HepG2 (cell line): ENCODE measurements at regions not wholly inside any gene's neighbourhood (a gene's known extent, or its start where the extent isn't known, plus 50 kb on each side); places are given as distances from the start of the nearest gene placed in this dataset.

ENCODE experiments used
- ATAC-seq: fragments of 200-7000 bp; cut with Tn5 transposase; 3 replicates; pipeline ENCODE4 v1.9.1; 2020; ENCODE audit warnings: mild to moderate bottlenecking, moderate library complexity
- BruUV-seq: library from RNA; stranded (reverse); fragments of 400-500 nt; replicated peaks from 2 replicates; lab custom pipeline; 2021; lab: Mats Ljungman, UMichigan
- CTCF ChIA-PET: fragments of 300-600 bp; formaldehyde crosslinking; extraction: SDS; loops from one replicate; lab custom pipeline; 2021; ENCODE audit warnings: low total read pairs, inconsistent platforms, low intra/inter-chr PET ratio; lab: Yijun Ruan, JAX
- POLR2A ChIA-PET: fragments of 350-600 bp; sonication (Branson Sonifier 250); formaldehyde crosslinking; loops from one replicate; lab custom pipeline; 2020; ENCODE audit warnings: antibody characterized with exemption, inconsistent platforms; lab: Yijun Ruan, JAX
- DNase-seq: peaks from one replicate; pipeline ENCODE4 v3.0.0-alpha.2; 2015; ENCODE audit warnings: low spot score
- FAIRE-seq: peaks from 3 replicates; lab custom pipeline; 2011; peaks lifted over from hg19 to GRCh38; lab: Jason Lieb, UNC
- H2AFZ ChIP-seq: one replicate; pipeline ENCODE4 v1.6.1; 2011; ENCODE audit warnings: low read length, inconsistent platforms
- H3K27ac ChIP-seq: fragments of 300-600 bp; 3 replicates; pipeline ENCODE4 v1.8.0; 2011; ENCODE audit warnings: mixed run types, mild to moderate bottlenecking, mixed read lengths, low read length, inconsistent platforms; ENCODE audit not compliant: insufficient read depth; ENCODE audit errors: extremely low read length
- H3K27me3 ChIP-seq, 2 experiments: fragments of 200-600 bp in 1 of 2; 2 replicates in 1 of 2; 3 replicates in 1 of 2; pipeline versions ENCODE4 v1.6.0 to v1.8.0; 2011; ENCODE audit warnings: low read length in 2 of 2, mild to moderate bottlenecking in 2 of 2, moderate library complexity in 2 of 2, inconsistent platforms in 1 of 2; ENCODE audit not compliant: insufficient read depth in 2 of 2, control insufficient read depth in 1 of 2
- H3K36me3 ChIP-seq, 2 experiments: fragments of 200-600 bp in 1 of 2; replicated peaks in 1 of 2; 2 replicates in 1 of 2; 3 replicates in 1 of 2; pipeline versions ENCODE4 v1.5.1 to v1.8.0; 2011; ENCODE audit warnings: low read length in 2 of 2, inconsistent platforms in 1 of 2; ENCODE audit not compliant: insufficient read depth in 2 of 2, control insufficient read depth in 1 of 2
- H3K4me1 ChIP-seq: 2 replicates; pipeline ENCODE4 v1.5.1; 2012; ENCODE audit warnings: low read length, inconsistent platforms; ENCODE audit not compliant: insufficient read depth
- H3K4me2 ChIP-seq: 2 replicates; pipeline ENCODE4 v1.6.0; 2011; ENCODE audit warnings: low read depth, low read length, inconsistent platforms
- H3K4me3 ChIP-seq, 3 experiments: fragments of 200-600 bp in 1 of 3; sonication (generic), shearing (Covaris generic) in 1 of 3; replicated peaks in 1 of 3; 2 replicates each; pipeline ENCODE4 v1.5.1; 2011 to 2016; ENCODE audit warnings: low read length in 3 of 3, inconsistent platforms in 2 of 3, low read depth in 2 of 3, mild to moderate bottlenecking in 2 of 3, control low read depth in 1 of 3, mixed read lengths in 1 of 3; ENCODE audit not compliant: insufficient read depth in 1 of 3
- H3K79me2 ChIP-seq: one replicate; pipeline ENCODE4 v1.6.1; 2011; ENCODE audit warnings: low read length, inconsistent platforms; ENCODE audit not compliant: insufficient read depth
- H3K9ac ChIP-seq: 2 replicates; pipeline ENCODE4 v1.6.0; 2011; ENCODE audit warnings: mild to moderate bottlenecking, low read depth, low read length, inconsistent platforms; ENCODE audit not compliant: insufficient read depth
- H3K9me3 ChIP-seq: 2 replicates; pipeline ENCODE4 v1.5.1; 2012; ENCODE audit warnings: mild to moderate bottlenecking, low read length
- H4K20me1 ChIP-seq: 2 replicates; pipeline ENCODE4 v1.6.0; 2011; ENCODE audit warnings: inconsistent platforms, mild to moderate bottlenecking, low read length, moderate library complexity; ENCODE audit not compliant: insufficient read depth
- CC2D1A ChIP-seq: sonication (generic); formaldehyde crosslinking; IDR thresholded peaks from 2 replicates; pipeline ENCODE4 v1.8.1; 2023; ENCODE audit warnings: mild to moderate bottlenecking, missing genetic modification reagents
- GTF3A ChIP-seq: sonication (generic); formaldehyde crosslinking; conservative IDR thresholded peaks from 2 replicates; pipeline ENCODE4 v1.4.0; 2020; ENCODE audit warnings: mild to moderate bottlenecking, missing genetic modification reagents
- PHB2 ChIP-seq: fragments of 450-650 bp; IDR thresholded peaks from 2 replicates; pipeline ENCODE4 v1.6.1; 2018; ENCODE audit not compliant: partially characterized antibody
- ZNF33A ChIP-seq: sonication (generic); formaldehyde crosslinking; IDR thresholded peaks from 2 replicates; pipeline ENCODE4 v1.5.1; 2020; ENCODE audit warnings: missing genetic modification reagents, mild to moderate bottlenecking, moderate library complexity, borderline replicate concordance
- ZSCAN21 ChIP-seq: sonication (generic); formaldehyde crosslinking; IDR thresholded peaks from 2 replicates; pipeline ENCODE4 v1.8.0; 2022; ENCODE audit warnings: mild to moderate bottlenecking, missing genetic modification reagents, moderate library complexity, borderline replicate concordance
- WGBS: methylation state at CpG from one replicate; pipeline ENCODE4 v1.1.6; 2017; ENCODE audit warnings: low lambda C conversion rate; 5-methylcytosine and 5-hydroxymethylcytosine counted together
- in situ Hi-C: cut with HindIII; loops from 2 replicates; pipeline ENCODE4 v1.10.0; 2017; ENCODE audit warnings: low pct_unique_long_range_greater_than_20kb; ENCODE audit not compliant: extremely low pct_ligation_motif_present
- intact Hi-C: fragments of 100-400 bp; cut with micrococcal nuclease; formaldehyde crosslinking; loops from one replicate; pipeline ENCODE4 v1.10.0; 2022; ENCODE audit not compliant: unreplicated experiment
- TF ChIP-seq, protein P1 (sequence below): sonication (generic); formaldehyde crosslinking; IDR thresholded peaks from 2 replicates; pipeline ENCODE4 v1.5.0; 2020; ENCODE audit warnings: mild to moderate bottlenecking, missing genetic modification reagents, moderate library complexity
- TF ChIP-seq, protein P2 (sequence below): IDR thresholded peaks from 2 replicates; pipeline ENCODE4 v1.6.1; 2012; ENCODE audit warnings: inconsistent platforms
- TF ChIP-seq, protein P3 (sequence below): conservative IDR thresholded peaks from 2 replicates; pipeline ENCODE4 v1.6.1; 2018; ENCODE audit warnings: missing genetic modification reagents

DNA sequence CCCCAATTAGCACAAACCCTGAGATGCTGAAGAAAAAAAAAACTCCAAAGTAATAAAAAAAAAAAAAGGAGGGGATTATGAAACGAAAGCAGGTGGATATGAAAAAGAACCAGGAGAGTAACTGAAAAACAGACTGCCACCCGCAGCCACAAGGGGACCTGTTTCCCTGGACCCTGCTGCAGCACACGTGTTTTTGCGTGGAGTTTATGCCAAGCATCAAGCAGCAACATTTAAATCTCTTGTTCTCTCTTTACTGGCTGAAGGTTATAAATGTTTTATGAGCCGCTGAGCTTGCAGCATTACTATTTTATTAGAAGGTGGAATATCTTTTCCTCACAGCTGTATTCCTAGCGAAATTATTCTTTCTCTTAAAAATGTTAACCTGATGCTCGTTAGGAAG lies 131.6 kb upstream of the OLIG3 start:
- Histone ChIP-seq H3K4me2 (peak overlapping the region; percentile 56), H2AFZ (no peak overlapping the region), H3K4me1 (no peaks in the 10 kb centered on the region), H4K20me1 (no peaks in the 10 kb centered on the region), H3K79me2 (no peaks in the 10 kb centered on the region), H3K9me3 (no peaks in the 10 kb centered on the region), H3K36me3 (no peaks in the 10 kb centered on the region), H3K4me3 (peak overlapping the region in 1 of 3 experiments; percentile 33; a peak in 2 of 6 replicates), H3K9ac (no peak overlapping the region), H3K27ac (no peak overlapping the region)
- WGBS, result 18% methylated on average over 7 of the region's 7 CpGs
- BruUV-seq, result no TSS peak
- CTCF ChIA-PET, result no interaction called here
- POLR2A ChIA-PET, result no interaction called here
- peak; percentile 86 for FAIRE-seq
- no peak for DNase-seq
- in situ Hi-C loops, result loop anchor here (25.0 kb wide), 1 partner anchor 664 kb away; no protein-coding TSS in a partner anchor
- intact Hi-C loops, result no loop called here
- TF ChIP-seq, protein P1, sequence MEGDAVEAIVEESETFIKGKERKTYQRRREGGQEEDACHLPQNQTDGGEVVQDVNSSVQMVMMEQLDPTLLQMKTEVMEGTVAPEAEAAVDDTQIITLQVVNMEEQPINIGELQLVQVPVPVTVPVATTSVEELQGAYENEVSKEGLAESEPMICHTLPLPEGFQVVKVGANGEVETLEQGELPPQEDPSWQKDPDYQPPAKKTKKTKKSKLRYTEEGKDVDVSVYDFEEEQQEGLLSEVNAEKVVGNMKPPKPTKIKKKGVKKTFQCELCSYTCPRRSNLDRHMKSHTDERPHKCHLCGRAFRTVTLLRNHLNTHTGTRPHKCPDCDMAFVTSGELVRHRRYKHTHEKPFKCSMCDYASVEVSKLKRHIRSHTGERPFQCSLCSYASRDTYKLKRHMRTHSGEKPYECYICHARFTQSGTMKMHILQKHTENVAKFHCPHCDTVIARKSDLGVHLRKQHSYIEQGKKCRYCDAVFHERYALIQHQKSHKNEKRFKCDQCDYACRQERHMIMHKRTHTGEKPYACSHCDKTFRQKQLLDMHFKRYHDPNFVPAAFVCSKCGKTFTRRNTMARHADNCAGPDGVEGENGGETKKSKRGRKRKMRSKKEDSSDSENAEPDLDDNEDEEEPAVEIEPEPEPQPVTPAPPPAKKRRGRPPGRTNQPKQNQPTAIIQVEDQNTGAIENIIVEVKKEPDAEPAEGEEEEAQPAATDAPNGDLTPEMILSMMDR (CRISPR knock-in tag), result 0 out of 2 replicates have a peak, but pooled peaks have one; percentile 24
- TF ChIP-seq CC2D1A (CRISPR knock-in tag) (no peak), ZSCAN21 (CRISPR knock-in tag) (no peak), PHB2 (no peak)
- TF ChIP-seq, protein P2, sequence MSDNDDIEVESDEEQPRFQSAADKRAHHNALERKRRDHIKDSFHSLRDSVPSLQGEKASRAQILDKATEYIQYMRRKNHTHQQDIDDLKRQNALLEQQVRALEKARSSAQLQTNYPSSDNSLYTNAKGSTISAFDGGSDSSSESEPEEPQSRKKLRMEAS, result peak; percentile 32; the same call in 1 of the 2 replicates
- TF ChIP-seq, all 625 proteins: peak for 2
- H3K27me3 ChIP-seq, result peaks cover 0 to 8% of the 10 kb centered on the region in 2 experiments; a peak in 2 of 5 replicates
- peak; percentile 87 for ATAC-seq

DNA sequence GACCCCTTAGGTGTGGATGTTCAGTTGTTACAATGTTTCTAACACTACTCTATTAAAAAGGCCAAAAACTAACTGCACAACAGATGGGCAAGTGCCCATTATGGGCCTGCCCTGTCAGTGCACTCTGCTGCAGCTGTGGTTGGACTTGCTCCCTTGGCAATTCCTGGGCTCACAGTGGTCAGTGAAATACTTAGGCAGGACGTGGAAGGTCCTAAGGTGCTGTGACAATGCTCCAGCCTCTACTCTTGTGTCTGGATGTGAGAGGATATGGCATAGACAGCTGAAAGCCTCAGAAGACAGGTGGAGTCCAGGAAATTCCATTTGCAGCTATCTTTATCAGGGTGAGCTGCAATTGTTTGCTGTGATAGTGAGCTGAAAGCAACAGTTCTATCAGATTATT lies 136.5 kb upstream of the OLIG3 start:
- ATAC-seq (no peak), FAIRE-seq (no peak), DNase-seq (no peak)
- H3K9ac ChIP-seq, result no peak overlapping the region
- H2AFZ ChIP-seq, result no peak overlapping the region
- no peaks in the 10 kb centered on the region for H3K79me2 ChIP-seq
- BruUV-seq, result no TSS peak
- no peaks in the 10 kb centered on the region for H3K27me3 ChIP-seq
- intact Hi-C loops (no loop called here), in situ Hi-C loops (loop anchor here (25.0 kb wide), 1 partner anchor 668 kb away; no protein-coding TSS in a partner anchor)
- WGBS, result 0% methylated on average over 1 of the region's 1 CpG
- no peak overlapping the region for H3K27ac ChIP-seq
- no peaks in the 10 kb centered on the region for H3K9me3 ChIP-seq
- H3K4me2 ChIP-seq, result no peak overlapping the region
- H3K36me3 ChIP-seq, result no peaks in the 10 kb centered on the region
- no peaks in the 10 kb centered on the region for H3K4me1 ChIP-seq
- no peaks in the 10 kb centered on the region for H4K20me1 ChIP-seq
- CTCF ChIA-PET, result no interaction called here
- POLR2A ChIA-PET, result no interaction called here
- H3K4me3 ChIP-seq, result no peak overlapping the region
- TF ChIP-seq GTF3A, result no peak
- TF ChIP-seq, protein P3, sequence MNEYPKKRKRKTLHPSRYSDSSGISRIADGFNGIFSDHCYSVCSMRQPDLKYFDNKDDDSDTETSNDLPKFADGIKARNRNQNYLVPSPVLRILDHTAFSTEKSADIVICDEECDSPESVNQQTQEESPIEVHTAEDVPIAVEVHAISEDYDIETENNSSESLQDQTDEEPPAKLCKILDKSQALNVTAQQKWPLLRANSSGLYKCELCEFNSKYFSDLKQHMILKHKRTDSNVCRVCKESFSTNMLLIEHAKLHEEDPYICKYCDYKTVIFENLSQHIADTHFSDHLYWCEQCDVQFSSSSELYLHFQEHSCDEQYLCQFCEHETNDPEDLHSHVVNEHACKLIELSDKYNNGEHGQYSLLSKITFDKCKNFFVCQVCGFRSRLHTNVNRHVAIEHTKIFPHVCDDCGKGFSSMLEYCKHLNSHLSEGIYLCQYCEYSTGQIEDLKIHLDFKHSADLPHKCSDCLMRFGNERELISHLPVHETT, result no peak
- no peak for TF ChIP-seq ZNF33A
